AG08395 (cell line): ENCODE measurements at regions not wholly inside any gene's neighbourhood (a gene's known extent, or its start where the extent isn't known, plus 50 kb on each side); places are given as distances from the start of the nearest gene placed in this dataset.
A peak's percentile ranks its signal among the peaks of the same experiment; 100 is the strongest.
"Not testable (repeated sequence)": the region's sequence is repeated elsewhere in the genome, so short reads cannot be mapped to it uniquely, and the experiment has no call there.

Experiments used
- DNase-seq: peaks from one replicate; pipeline ENCODE4 v3.0.0; 2012; ENCODE audit warnings: mixed read lengths, low spot score

DNA sequence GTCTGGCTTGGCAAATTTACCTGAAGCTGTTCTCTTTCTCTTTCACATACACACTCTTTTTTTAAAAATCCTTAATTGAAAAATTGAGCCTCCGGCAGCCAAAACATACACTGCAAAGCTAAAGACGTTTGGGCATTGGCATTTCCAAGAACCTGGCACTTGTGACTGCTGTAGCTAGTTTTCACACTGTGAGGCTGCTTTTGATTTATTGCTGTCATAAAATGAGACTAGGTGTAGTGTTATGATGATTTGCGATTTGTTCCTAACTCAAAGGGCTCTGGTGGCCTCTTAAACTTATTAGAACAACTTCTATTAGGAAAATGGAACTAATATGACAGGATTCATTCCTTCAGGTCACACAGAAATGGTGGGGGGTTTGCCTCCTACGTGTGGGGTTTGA is 377.1 kb upstream of the FAR2 start:
- DNase-seq, result no peak

DNA sequence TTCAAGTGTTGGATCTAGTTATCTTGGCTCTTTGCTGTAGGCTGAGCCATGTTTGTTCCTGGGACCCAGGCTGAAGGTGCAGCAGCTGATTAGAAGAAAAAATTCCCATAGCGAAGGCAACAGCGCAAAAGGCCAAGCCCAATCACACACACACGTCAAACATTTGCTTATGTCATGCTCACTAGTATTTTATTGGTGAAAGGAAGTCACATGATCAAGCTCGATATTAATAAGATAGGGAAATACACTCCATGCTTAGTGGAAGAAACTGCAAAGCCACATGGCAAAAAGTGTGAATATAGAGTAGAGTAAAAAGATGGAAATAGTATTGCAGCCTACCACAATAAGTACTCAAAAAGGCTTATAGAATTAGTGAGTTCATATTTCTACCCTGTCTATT is 373.5 kb upstream of the FAR2 start:
- DNase-seq, result no peak

DNA sequence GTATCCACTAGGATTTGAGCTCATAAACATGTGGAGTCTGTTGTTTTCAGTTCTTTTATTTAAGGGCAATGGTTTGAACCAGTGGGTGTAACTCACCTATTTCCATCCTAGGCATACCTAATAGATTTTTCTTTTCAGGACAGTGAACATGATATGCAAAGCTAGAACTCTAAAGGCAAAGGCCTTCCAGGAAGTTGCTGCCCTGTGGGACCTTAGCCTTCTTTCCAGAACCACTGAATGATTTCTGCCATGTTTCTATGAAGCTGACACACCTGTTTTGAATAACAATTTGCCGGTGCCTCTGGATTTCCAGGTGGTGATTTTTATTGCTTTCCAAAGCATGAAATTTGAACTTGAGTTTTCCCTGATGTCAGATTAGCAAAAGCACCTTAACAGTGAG is 372.9 kb upstream of the FAR2 start:
- no peak for DNase-seq

DNA sequence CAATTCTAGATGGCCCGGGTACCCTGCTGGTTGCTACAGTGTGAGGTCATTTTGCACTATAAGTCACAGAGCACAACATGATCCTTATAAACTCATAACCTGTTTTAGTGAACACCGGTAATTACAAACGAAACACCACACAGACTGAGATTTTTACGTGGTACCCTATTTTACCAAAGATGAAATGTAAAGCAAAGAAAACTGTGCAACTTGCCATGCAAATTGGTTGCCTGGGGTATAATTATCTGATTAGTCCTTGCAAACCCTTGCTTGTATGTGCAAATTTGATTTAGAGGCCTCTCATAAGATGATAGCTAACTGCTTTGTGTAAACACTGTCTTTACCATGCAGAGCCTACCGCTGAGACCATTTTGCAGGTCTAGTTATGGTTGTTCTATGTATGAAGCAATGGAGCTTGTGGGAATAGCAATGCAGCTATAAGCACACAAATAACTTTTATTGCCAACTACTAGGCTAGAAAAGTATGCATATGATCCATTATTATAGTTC is 372.1 kb upstream of the FAR2 start:
- no peak for DNase-seq

DNA sequence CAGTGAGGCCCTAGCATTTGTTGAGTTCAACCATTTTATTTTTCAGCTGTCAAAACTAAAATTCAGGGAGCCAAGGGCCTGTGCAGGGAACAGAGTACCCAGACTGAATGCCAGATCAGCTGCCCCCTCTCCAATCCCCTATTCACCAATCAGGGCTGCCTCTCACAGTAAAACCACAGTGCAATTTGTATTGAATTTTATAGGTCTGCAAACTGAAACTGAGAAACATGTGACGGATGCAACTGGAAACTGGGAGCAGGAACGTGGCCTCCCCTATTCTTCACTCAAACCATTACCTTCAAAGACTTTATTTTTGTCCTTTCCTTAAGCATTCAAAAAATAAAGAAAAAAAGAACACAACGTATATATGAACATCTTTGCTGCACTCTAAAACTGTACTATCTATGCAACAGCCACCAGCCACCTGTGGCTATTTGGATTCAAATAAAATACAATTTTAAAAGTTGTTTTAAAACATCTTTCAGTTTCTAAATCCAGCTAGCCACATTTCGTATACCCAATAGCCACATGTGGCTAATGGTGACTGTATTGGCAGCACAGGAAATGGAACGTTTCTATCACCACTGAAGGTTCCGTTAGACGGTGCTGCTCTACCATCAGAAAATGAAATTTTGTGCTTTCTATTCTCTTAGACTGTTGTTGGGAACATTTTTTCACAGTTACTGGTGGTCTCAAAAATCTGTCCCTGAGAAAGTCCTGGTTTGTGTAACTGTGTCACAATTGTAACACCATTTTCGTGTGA is 371.3 kb upstream of the FAR2 start:
- DNase-seq, result no peak

DNA sequence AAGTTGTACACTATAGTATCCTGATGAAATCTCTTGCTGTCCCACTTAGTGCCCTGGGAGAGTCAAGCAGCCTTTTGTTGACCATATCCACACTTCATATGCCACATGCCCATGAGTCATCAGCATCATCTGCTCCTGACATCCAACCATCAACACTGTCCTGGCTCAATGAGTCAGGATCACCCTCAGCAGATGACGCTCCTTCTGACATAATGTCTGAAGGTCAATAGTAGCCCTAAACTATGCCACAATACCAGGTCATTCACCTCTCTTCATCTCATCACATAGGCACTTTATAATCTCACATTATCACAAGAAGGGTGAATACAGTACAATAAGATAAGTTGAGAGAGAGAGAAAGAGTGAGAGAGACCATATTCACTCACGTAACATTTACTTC is 369.0 kb upstream of the FAR2 start:
- DNase-seq, result peak; percentile 62

DNA sequence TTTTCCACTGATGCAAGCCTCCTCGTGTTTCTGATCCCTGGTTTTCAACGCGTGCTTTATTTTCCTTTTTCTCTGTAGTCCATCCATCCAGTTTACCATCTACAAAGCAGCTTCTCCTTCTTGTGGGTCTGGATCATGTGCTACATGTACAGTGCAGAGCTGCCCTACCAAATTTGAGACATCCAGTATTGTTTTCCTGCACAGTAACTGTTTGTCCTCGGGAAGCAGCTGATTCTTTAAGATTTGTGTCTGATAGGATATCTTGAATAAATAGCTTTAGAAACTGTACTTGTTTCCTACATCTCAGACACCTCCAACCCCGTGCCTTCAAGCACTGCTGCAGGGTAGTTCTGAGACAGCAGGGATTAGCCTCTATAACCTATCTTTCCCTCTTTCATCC is 368.1 kb upstream of the FAR2 start:
- no peak for DNase-seq

DNA sequence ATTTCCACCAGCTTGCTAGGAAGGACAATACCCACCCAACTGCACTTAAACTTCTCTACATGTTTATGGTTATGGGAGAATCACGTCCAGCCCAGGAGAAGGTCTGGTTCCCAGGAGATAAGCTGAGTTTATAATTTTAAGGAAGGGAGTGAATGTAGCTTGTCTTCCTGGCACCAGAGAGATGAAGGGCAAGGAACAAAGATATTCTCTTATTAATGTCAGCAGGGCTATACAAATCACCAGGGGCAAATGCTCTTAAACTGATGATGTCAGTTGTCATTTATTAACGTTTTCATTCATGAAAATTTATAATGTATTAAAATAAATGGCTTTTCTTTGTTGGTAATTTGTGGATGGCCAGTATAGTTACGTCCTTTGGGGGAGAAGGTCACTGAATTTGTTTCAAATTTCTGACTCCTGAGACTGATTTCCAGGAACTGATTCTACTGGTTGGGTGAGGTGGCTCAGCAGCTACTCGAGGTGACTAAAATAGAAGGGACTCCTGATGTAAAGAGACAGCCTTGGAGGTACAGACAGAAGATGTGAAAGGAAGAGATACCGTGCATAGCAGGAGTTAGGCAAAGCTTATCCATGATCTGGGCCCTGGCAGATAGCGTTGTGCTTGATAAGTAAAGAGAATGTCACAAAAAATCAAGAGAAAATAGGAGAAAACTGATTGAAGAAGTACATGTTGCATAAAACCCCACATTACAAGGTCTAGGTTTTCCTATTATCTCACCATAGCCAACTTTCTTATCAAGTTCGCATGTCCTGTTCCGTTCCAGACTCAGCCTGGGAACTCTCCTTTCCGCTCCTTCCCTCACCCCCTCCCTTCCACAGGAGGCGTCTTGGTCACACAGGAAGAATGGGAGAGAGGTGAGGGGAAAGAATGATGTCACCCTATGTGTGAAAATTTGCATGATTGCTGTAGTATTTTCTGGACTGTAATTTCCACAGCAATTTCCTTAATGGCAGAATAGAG is 367.1 kb upstream of the FAR2 start:
- DNase-seq, result no peak

DNA sequence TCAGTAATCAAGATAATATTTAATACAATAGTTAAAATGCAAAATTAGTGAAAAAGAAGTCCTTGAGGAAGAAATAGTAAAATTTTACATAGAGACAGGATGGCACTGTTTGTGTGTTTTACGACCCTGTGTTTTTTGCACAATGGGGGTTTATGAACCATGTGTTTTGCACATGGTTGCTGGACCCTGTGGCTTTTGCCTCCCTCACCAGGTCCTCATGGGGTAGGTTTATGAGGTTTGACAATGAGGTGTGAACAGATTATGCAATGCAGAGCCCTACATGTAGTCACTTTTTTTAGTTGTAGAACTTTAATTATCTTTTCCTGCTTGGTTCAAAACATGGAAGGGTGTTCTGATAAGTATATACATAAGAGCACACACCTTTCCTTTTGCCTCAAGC is 366.3 kb upstream of the FAR2 start:
- DNase-seq, result no peak

DNA sequence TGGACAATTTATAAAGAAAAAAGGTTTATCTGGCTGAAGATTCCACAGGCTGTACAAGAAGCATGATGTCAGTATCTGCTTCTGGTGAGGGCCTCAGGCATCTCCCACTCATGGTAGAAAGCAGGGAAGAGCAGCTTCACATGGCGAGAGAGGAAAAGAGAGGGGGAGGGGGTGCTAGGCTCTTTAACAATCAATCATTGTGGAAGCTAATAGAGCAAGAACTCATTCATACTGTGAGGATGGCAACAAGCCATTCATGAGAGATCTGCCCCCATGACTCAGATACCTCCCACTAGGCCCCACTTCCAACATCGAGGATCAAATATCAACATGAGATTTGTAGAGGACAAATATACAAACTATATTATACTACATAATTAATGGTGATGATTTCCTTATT is 361.9 kb upstream of the FAR2 start:
- no peak for DNase-seq

DNA sequence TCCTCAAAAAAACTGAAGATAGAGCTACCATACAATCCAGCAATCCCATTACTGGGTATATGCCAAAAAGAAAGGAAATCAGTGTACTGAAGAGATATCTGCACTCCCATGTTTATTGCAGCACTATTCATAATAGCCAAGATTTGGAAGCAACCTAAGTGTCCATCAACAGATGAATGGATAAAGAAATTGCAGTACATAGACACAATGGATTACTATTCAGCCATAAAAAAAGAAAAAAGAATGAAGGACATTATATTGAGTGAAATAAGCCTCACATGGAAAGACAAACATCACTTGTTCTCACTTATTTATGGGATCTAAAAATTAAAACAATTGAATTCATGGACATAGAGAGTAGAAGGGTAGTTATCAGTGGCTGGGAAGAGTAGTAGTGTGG is 360.8 kb upstream of the FAR2 start:
- DNase-seq, result not testable (repeated sequence)

DNA sequence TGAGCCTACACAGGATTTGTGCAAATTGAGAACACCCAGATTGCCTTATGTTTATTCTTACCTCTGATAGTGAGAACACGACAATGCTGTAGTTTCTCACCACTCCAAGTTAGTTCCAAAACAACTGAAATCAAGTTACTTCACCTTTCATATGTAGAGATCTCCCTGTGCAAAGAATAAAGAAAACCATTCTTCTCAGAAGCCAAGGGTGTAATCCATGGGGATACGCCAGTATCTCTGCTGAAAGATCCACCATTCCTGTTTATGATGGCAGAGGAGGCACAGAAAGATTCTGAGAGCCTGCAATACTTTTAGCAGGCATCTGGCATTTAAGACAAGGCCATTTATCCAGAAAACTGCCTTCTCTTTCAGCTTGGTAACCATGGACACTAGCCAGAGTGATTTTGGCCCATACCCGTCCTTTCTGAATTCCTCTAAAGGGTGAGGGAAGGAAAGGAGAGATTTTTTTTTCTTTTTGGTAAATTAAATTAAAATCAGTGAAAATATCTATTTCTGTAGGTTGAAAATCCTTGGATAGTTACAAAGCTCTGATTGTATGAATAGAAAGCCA is 355.4 kb upstream of the FAR2 start:
- no peak for DNase-seq

DNA sequence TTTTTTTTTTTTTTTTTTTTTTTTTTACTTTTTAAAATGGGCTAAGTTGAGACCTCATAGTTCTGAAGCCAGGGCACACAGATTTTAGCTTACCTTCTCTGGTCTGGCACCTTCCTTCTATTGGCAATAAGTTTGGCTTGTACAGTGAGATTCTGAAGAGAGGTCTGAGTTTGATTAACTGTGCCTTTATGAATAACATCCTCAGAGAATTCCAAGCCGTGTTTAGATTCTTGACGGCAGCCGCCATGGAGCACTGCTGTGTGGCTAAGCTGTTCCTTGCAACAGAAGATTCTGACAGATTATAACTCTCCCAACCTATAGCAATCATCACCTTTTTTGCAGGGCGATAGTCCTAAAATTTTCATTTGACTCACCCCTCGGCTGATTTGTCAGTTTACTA is 354.9 kb upstream of the FAR2 start:
- no peak for DNase-seq

DNA sequence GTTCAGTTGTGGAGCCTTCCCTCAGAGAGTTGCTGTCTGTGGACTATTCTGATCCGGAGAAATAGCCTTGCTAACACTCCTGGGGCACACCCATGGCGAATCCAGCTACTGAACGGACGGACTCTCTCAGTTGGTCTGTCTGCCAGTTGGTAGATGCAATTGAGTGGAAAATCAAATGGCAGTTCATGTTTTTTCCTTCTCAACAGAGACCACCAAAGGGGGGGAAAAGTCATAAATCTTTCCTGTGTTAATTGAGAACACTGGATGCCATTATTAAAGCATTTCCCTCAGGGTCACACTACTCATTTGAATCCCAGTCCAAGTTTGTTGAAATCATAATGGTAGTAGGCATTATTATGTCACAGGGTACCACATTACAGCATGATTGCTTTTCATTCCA is 354.3 kb upstream of the FAR2 start:
- no peak for DNase-seq

DNA sequence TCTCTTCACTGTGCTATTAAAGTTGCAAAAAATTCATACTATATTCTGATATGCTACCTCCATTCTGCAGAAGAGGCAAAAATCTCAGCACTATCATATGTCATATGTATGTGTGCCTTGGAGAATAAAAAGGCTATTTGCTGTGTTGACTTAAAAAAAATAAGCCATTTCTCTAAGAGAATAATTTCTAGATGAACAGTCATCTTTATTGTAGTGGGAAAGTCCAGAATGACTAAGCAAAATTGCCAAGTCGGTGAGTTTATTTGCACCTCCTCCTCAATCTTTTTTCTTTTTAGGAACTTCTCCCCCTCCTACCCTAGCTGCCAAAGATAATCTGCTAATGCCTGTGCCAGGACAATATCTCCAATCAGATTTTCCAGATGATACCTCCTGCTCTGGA is 353.8 kb upstream of the FAR2 start:
- DNase-seq, result no peak

DNA sequence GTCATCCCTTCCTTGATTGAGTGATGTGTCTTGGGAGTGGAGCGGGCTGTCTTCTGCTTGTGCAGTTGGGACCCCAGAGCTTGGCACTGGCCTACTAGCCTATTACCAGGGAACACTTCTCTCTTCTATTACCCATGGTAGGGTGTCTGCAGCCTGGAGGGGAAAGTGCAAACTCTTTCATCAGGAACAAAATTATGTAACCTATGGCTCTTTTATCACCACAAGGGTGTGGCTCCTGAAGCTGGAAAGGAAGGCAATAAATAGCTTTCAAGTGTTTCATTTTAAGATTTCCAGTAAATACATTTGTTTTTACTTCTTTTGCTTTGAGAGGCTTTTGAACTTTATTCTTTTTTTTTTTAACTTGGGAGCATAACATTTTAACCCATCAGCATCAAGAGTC is 349.7 kb upstream of the FAR2 start:
- DNase-seq, result no peak

DNA sequence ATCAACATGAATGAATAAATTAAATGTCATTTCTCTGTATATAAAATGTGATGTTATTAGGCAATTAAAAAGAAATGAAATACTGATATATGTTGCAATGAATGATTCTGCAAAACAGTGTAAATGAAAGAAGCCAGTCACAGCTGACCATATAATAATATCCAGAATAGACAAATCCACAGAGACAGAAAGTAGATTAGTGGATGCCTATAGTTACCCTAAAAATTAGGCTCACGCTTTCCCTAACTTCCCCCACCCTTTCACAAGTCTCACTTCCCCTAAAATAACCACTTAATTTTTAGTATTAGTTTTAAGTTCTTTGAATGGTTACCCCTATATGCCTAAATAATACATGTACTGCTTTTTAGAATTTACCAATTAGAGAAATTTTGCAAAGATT is 348.9 kb upstream of the FAR2 start:
- no peak for DNase-seq

DNA sequence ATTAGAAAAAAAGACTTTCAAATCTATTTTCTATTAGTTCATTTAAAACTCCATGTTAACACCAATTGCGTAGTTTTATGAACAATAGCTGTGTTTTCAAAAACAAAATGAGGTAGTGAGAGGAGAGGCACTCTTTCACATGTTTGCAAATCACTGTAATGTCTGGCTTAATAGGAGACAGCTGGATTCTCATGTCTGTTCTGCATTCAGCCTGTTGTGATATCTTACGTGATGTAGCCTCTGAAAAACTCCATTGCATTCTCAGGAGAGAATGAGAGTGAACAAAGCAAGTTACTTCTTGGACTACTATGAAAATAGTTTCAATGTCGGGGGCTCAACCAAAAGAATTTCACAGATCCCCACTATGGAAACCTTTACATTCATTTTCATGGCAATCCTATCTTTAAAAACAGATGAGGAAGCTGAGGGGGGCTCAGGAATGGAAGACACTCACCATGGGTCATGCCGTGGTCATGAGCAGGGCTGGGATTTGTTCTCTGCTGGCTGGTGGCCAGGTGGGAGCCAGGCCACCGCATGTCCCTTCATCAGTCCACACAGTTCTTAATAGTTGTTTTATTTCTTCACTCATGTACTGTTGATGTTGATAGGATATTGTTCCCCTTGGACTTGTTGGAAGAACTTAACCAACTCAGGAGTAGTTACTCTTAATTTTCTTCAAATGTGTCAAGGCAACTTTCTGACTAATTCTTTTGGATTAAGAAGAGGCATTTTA is 346.2 kb upstream of the FAR2 start:
- no peak for DNase-seq

DNA sequence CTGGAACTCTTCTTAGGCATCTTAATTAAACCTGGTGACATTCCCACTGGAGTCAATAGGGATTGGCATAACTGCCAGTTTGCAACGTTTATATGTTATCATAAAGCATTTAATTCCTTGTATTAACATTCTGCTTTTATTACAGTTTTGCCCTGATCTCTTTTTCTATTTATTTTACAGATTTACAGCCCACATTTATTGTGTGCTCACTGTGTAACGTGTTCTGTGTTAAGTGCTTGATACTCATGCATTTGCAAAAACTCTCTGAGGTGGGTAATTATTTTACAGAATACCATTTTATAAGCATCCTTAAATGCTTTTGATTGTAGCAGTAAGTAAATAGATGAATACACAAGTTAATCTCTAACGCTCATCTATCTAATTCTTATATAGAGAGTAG is 341.5 kb upstream of the FAR2 start:
- no peak for DNase-seq

DNA sequence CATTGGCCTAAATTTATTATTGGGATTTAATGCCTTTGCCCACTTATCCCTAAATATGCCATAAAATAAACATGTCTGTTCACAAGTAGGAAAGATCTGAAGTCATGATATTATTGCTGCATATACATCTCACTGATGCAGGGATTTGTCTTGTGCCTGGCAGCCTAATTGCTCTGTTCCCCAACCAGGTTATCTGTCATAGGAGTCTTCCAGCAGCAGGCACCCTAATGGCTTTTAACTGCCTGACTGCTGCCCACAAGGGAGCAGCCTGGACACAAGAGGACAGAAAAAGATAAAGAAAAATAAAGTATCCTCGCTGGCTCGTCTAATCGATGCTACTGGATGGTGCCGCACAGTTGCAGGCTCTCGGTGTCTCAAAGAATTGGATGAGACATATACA is 337.6 kb upstream of the FAR2 start:
- DNase-seq, result no peak

DNA sequence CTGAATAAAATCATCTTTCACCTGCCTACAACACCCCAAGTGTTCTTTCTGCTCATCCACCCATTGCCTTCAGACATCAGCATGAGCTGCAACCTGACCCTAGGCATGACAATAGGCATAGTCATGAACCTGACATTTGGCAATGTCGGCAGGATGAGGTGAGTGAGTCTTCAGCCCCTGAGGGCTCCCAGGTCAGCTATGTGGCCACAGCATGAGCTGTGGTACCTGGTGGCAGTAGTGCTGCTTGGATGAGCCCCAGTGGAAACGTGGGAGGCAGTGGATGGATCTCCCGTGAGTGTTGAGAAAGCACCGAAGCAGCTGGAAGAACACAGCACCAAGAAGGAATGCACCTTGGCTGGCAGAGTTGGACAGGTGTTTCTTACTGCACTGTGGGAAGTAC is 334.8 kb upstream of the FAR2 start:
- no peak for DNase-seq

DNA sequence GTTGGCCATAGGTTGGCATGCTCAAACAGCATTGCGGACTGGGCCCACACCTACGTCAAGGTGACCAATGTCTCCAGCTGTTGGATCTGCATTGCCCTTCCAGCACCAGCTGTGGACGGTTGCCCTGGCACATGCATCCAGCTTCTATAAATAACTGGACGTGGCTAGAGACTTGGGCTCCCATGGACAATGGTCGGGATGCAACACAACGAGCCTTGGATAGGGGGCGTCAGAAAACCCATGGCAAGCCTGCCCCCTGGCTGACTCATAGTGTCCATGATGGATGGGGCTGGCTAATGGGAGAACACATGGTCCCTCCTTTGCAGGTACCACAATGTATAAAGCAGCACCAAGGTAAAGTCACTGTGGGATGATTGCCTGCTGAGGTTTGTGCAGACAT is 331.6 kb upstream of the FAR2 start:
- DNase-seq, result no peak
